LoVo (cell line): ENCODE measurements at regions not wholly inside any gene's neighbourhood (a gene's known extent, or its start where the extent isn't known, plus 50 kb on each side); places are given as distances from the start of the nearest gene placed in this dataset.

Experiments used
- DNase-seq: peaks from one replicate; pipeline ENCODE4 v3.0.0-alpha.2; 2016; ENCODE audit warnings: low spot score

GRCh38 chr11:76276781-76277155 lies 70.5 kb upstream of the WNT11 start:
- DNase-seq: no peak

DNA sequence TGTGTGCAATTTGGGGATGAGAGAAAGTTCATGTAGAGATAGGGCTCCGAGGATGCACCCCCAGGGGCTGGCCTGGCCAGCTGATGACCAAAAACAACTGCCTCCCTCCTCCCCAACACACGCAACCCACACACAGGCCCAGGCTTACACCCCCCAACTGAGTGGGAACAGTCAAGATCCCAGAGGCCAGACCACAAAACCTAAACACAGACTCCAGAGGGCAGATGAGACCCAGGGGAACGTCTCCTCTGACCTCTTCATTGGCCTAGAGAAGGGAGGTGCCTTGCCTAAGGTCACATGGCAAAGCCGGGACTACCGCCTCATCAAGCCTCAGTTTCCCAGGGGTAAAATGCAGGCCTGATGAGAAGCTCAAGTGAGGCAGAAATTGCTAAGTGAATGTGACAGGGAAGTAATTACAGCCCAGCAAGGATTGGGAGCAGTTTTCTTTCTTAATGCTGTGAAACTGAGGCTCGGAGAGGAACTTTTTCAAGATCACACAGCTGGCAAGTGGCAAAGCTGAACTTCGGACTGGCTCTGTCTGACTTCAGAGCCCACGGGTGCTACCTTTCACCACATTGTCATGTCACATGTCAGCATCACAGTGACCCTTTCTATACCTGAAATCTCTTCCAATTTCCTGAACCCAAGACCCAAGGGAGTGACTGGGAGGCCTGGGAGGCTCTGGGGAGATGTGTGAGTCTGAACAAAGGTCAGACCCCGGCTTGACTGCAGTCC lies 69.9 kb upstream of the WNT11 start:
- DNase-seq: no peak

- DNase-seq: no peak
These were observed 69.1 kb upstream of the WNT11 start for GRCh38 chr11:76275446-76275845.

- no peak for DNase-seq
These were observed 64.8 kb upstream of the WNT11 start for GRCh38 chr11:76271068-76271467.

DNA sequence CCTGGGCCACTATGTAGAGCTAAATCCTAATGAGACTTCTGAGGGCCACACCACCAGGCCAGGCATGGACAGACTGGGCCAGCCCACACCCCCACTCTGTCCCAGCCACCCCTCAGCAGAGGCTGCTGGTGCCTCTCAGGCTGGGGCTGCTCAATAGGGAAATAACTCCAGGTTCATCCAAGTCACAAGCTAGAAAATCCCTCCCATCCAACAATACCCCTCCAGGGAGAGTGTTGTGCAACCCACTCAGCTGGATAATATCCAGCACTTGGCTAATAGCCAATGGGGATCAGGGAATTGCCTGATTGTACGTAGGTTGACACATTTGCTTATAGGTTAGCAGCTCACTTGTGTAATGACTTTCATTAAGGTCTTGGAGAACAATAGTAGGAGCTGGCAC lies 64.1 kb upstream of the WNT11 start:
- DNase-seq: no peak

DNA sequence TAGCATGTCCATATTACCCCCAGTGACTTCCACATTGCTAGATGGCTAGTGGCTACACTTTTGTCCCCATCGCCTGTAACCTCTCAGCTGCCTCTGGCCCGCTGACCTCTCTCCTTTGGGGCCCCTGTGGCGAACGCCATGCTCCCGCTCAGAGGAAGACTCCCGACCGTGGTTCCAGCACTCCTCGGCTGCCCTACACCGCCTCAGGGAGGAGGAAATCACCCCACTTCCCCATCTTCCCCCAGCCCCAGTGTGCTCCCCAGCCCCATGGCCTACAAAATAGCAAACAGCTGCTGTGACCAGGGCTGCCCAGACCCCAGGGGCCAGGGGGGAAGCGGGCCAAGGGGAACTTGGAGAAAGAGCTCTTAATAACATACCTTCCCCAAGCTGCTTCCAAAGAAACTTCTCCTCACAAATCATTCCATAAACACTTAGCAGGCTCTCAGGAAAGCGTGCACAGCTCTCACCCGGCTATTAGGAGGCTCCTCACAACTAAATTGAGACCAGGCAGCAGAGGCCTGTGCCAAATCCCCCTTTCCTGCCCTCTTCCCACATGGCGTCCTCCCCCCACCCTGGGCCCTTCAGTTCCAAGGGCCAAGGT lies 63.5 kb upstream of the WNT11 start:
- no peak for DNase-seq

GRCh38 chr11:76269247-76269646 lies 62.9 kb upstream of the WNT11 start:
- DNase-seq: no peak

- no peak for DNase-seq
These were observed 62.2 kb upstream of the WNT11 start for GRCh38 chr11:76268498-76268897.

GRCh38 chr11:76267556-76267955 lies 61.3 kb upstream of the WNT11 start:
- no peak for DNase-seq

GRCh38 chr11:76266286-76267100 lies 60.2 kb upstream of the WNT11 start:
- DNase-seq: peak; percentile 54

DNA sequence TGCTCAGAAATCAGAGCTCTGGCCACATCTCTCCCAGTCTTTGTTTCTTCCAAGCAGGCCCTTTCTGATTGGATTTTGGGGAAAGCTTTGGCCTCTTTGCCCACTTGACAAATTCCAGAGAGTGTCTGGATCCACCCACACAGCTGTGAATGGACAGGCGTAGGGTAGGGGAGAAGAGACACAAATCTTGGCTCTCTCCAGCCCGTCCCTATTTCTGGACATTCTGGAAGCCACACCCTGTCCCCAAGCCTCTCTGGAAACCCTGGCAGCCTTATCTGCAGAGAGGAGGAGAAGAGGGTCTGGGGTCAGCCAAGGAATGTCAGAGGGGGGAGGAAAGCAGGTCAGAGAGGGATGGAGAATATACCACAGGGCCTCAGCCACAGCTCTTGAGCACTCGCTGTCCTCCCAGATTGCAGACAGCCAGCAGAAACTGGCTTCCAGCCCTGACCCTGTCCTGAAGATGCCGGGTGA lies 59.5 kb upstream of the WNT11 start:
- DNase-seq: no peak

DNA sequence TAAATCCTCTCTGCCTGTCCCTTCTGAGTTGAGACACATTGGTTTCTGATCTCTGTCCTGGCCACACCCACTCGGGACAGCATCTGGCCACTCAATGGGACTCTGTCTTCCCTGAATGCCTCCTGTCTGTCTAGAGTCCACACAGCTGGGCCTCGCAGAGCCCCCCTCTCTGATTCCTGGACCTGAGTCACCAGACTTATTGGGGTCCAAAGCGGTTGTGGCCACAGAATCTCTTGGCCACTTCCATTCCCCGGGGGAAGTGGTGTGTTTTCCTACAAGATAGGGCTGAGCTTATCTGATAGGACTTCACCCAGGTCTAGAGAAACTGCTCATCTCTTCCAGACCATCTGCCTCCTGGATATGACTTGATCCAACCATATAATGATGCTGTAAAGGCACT lies 57.4 kb upstream of the WNT11 start:
- DNase-seq: no peak

- DNase-seq: no peak
These were observed 56.9 kb upstream of the WNT11 start for GRCh38 chr11:76263166-76263565.

GRCh38 chr11:76260296-76260925 lies 54.1 kb upstream of the WNT11 start:
- DNase-seq: no peak

GRCh38 chr11:76259299-76259908 lies 53.1 kb upstream of the WNT11 start:
- no peak for DNase-seq

DNA sequence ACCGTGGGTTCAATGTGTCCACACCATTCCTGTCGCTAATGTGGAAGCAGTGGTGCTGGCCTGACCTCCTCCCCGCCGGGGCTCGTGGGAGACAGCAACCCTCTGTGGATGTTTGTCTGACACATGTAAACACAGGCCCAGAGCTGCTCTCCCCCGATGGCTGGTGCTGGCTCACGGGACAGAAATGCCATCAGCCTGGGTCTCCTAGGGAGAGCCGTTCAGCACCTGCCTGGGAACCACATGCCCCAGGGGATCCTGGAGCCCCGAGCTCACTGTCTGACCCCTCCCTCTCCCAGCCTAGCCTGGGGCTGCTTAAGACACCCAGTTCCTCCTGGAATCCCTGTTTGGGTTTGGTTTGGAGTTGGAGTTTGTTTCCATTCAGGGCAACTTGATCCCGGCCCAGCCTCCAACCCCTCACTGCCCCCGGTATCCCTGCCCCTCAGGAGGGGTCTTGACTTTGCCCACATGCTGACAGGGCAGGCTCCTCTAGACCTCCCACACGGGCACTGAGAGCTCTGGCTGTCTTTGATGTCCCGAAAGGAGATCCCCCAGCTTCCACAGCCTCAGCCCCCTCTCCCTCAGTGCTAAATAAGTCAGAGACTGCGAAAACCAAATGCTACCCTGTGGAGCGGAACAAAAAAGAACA lies 50.9 kb upstream of the WNT11 start:
- DNase-seq: no peak

- DNase-seq: no peak
These were observed 50.1 kb upstream of the WNT11 start for GRCh38 chr11:76256448-76256847.
